ENCODE measurements at regions not wholly inside any gene's neighbourhood (a gene's known extent, or its start where the extent isn't known, plus 50 kb on each side); places are given as distances from the start of the nearest gene placed in this dataset.

- no peak for TF ChIP-seq CTCF (conservative IDR thresholded peaks at IDR 0.05)
- no peak for TF ChIP-seq EZH2 (IDR thresholded peaks at IDR 0.05; ENCODE audit: low read depth)
Measured at GRCh38 chr6:23589811-23590210, 536.2 kb upstream of the NRSN1 start.
